ENCODE measurements at regions not wholly inside any gene's neighbourhood (a gene's known extent, or its start where the extent isn't known, plus 50 kb on each side); places are given as distances from the start of the nearest gene placed in this dataset.

GRCh38 chr7:155396661-155397060 is 61.3 kb upstream of the EN2 start:
- H3K18ac ChIP-seq (ENCODE audit: extremely low read depth, low read length) = no peak overlapping the region
- no peaks in the 10 kb centered on the region for H3K79me2 ChIP-seq (ENCODE audit: control insufficient read depth in 1 of 2, insufficient read depth in 2 of 2, low read length in 2 of 2)
- H3K4ac ChIP-seq (replicated peaks; ENCODE audit: insufficient read length, low read depth, low read length) = no peak overlapping the region
- H2AFZ ChIP-seq (ENCODE audit: low read length) = no peak overlapping the region
- no peak overlapping the region for H3K27ac ChIP-seq (ENCODE audit: low read depth, low read length)
- TF ChIP-seq SAP30 (IDR thresholded peaks at IDR 0.05; ENCODE audit: insufficient read depth, insufficient replicate concordance, low read length) (no peak), CBX5 (IDR thresholded peaks at IDR 0.05; ENCODE audit: low read depth, low read length) (no peak)
- H3K9me3 ChIP-seq (ENCODE audit: insufficient read depth in 2 of 2, low read depth in 1 of 2, low read length in 1 of 2) = peaks cover 0 to 6% of the 10 kb centered on the region in 2 experiments; a peak in 1 of 4 replicates
- H3K36me3 ChIP-seq (ENCODE audit: control insufficient read depth in 2 of 4, insufficient read depth in 4 of 4, low read length in 3 of 4) = no peaks in the 10 kb centered on the region
- no peak overlapping the region for H3K23ac ChIP-seq (ENCODE audit: insufficient read length)
- DNase-seq (ENCODE audit: low read depth in 1 of 2, low spot score in 2 of 2) (no peak), FAIRE-seq (no peak)
- H3K4me3 ChIP-seq (ENCODE audit: extremely low read depth in 1 of 4, insufficient read depth in 2 of 4, low read depth in 3 of 4, low read length in 4 of 4) = no peak overlapping the region
- H2BK20ac ChIP-seq (ENCODE audit: low read length) = no peak overlapping the region
- H3K4me1 ChIP-seq (replicated peaks in 1 of 4; ENCODE audit: control insufficient read depth in 3 of 4, insufficient read depth in 4 of 4, low read length in 3 of 4) = no peaks in the 10 kb centered on the region
- no peak overlapping the region for H2AK5ac ChIP-seq (ENCODE audit: low read depth, low read length)
- no peak overlapping the region for H4K8ac ChIP-seq (ENCODE audit: extremely low read depth, insufficient read depth, low read length)
- H3K79me1 ChIP-seq (ENCODE audit: low read depth, low read length) = no peaks in the 10 kb centered on the region
- H3K56ac ChIP-seq (replicated peaks; ENCODE audit: insufficient read length, low read depth, low read length) = no peak overlapping the region
- no peak overlapping the region for H2BK12ac ChIP-seq (ENCODE audit: low read depth, low read length)
- H4K20me1 ChIP-seq (replicated peaks in 1 of 2; ENCODE audit: control insufficient read depth in 1 of 2, insufficient read depth in 2 of 2, low read length in 2 of 2) = peaks cover 0 to 1% of the 10 kb centered on the region in 2 experiments
- H2BK15ac ChIP-seq (ENCODE audit: low read length) = no peak overlapping the region
- no peak overlapping the region for H4K91ac ChIP-seq (replicated peaks; ENCODE audit: insufficient read length, low read length)
- H3K23me2 ChIP-seq (ENCODE audit: low read depth, low read length) = no peaks in the 10 kb centered on the region
- CTCF ChIA-PET (ENCODE audit: partially characterized antibody) = interaction anchor here (0.6 to 4.4 kb wide), 9 partner anchors 9 to 1636 kb away, joined by 3 to 19 read pairs (median 3); no protein-coding TSS in a partner anchor
- H3K4me2 ChIP-seq (ENCODE audit: insufficient read depth in 1 of 2, low read depth in 2 of 2, low read length in 2 of 2) = no peak overlapping the region
- POLR2A ChIA-PET (ENCODE audit: partially characterized antibody) = no interaction called here
- no peak overlapping the region for H3K9ac ChIP-seq (replicated peaks in 1 of 4; ENCODE audit: extremely low read depth in 1 of 4, low read depth in 3 of 4, low read length in 3 of 4)
- no peak overlapping the region for H3K14ac ChIP-seq (ENCODE audit: insufficient read length)
- no peak overlapping the region for H2BK120ac ChIP-seq (replicated peaks; ENCODE audit: low read depth, low read length)
- no peaks in the 10 kb centered on the region; a peak in 1 of 7 replicates for H3K27me3 ChIP-seq (replicated peaks in 1 of 4; ENCODE audit: control insufficient read depth in 3 of 4, extremely low read depth in 1 of 4, insufficient read depth in 3 of 4, low read length in 3 of 4)
- WGBS, 2 experiments (ENCODE audit: extremely low coverage in 1 of 2, insufficient coverage in 1 of 2, insufficient read length in 1 of 2, insufficient replicate concordance in 2 of 2, low coverage in 1 of 2, low lambda C conversion rate in 2 of 2, missing lambda C conversion rate in 1 of 2) = 78% methylated on average over 16 of the region's 16 CpGs; no CpG with 5 or more reads in 1 of the 2 experiments
- no peak overlapping the region for H4K5ac ChIP-seq (ENCODE audit: insufficient read length, low read depth, low read length)
- no peak overlapping the region for H2BK5ac ChIP-seq (ENCODE audit: low read depth, low read length)
